OCI-LY3 (cell line): ENCODE measurements at regions not wholly inside any gene's neighbourhood (a gene's known extent, or its start where the extent isn't known, plus 50 kb on each side); places are given as distances from the start of the nearest gene placed in this dataset.

Experiments
- H2AFZ ChIP-seq: fragments of 200-600, 300-600 bp; shearing (Covaris generic); 2 replicates; pipeline ENCODE4 v1.6.0; 2014; ENCODE audit warnings: antibody characterized with exemption, low read depth, low read length
- H3K27ac ChIP-seq: fragments of 200-600, 300-600 bp; sonication (generic); 2 replicates; pipeline ENCODE4 v1.5.1; 2014; ENCODE audit warnings: mild to moderate bottlenecking, low read length, moderate library complexity, mixed read lengths
- H3K27me3 ChIP-seq: fragments of 200-600, 300-600 bp; sonication (generic); 2 replicates; pipeline ENCODE4 v1.6.1; 2014; ENCODE audit warnings: low read depth, low read length, mixed read lengths
- H3K36me3 ChIP-seq: fragments of 200-600, 300-600 bp; sonication (generic); replicated peaks from 2 replicates; pipeline ENCODE3; 2014; ENCODE audit warnings: low read depth, low read length, mixed read lengths
- H3K4me1 ChIP-seq: fragments of 300-600, 200-600 bp; sonication (generic); 2 replicates; pipeline ENCODE4 v1.6.1; 2014; ENCODE audit warnings: low read length, mixed read lengths
- H3K4me2 ChIP-seq: fragments of 200-600, 300-600 bp; sonication (generic); 2 replicates; pipeline ENCODE4 v1.6.1; 2014; ENCODE audit warnings: low read length, mixed read lengths
- H3K4me3 ChIP-seq: fragments of 300-600, 200-600 bp; sonication (generic); 2 replicates; pipeline ENCODE4 v1.5.1; 2014; ENCODE audit warnings: antibody characterized with exemption, mild to moderate bottlenecking, low read length, moderate library complexity
- H3K79me2 ChIP-seq: fragments of 300-600, 200-600 bp; shearing (Covaris generic); 2 replicates; pipeline ENCODE4 v1.6.1; 2014; ENCODE audit warnings: mild to moderate bottlenecking, low read length, mixed read lengths
- H3K9ac ChIP-seq: fragments of 300-600, 200-600 bp; shearing (Covaris generic); 2 replicates; pipeline ENCODE4 v1.6.0; 2014; ENCODE audit warnings: mild to moderate bottlenecking, low read length, moderate library complexity
- H3K9me3 ChIP-seq: fragments of 200-600, 300-600 bp; shearing (Covaris generic); 2 replicates; pipeline ENCODE4 v1.6.1; 2014; ENCODE audit warnings: low read length, mixed read lengths; ENCODE audit not compliant: insufficient read depth
- H4K20me1 ChIP-seq: fragments of 200-600, 300-600 bp; sonication (generic); 2 replicates; pipeline ENCODE4 v1.6.1; 2016; ENCODE audit warnings: low read length, mixed read lengths; ENCODE audit not compliant: insufficient read depth
- EZH2phosphoT487 ChIP-seq: fragments of 200-600 bp; shearing (Covaris generic); IDR thresholded peaks from 2 replicates; pipeline ENCODE4 v1.6.1; 2018; ENCODE audit warnings: antibody characterized with exemption, mixed run types, low read depth
- TF ChIP-seq, protein P1 (sequence below): fragments of 200-600, 300-600 bp; sonication (generic); IDR thresholded peaks from 2 replicates; pipeline ENCODE4 v1.5.1; 2014; ENCODE audit warnings: antibody characterized with exemption, low read length, low read depth

GRCh38 chr2:234730066-234730640 is 221.7 kb upstream of the SH3BP4 start:
- H3K79me2 ChIP-seq, result no peaks in the 10 kb centered on the region
- TF ChIP-seq, protein P1, sequence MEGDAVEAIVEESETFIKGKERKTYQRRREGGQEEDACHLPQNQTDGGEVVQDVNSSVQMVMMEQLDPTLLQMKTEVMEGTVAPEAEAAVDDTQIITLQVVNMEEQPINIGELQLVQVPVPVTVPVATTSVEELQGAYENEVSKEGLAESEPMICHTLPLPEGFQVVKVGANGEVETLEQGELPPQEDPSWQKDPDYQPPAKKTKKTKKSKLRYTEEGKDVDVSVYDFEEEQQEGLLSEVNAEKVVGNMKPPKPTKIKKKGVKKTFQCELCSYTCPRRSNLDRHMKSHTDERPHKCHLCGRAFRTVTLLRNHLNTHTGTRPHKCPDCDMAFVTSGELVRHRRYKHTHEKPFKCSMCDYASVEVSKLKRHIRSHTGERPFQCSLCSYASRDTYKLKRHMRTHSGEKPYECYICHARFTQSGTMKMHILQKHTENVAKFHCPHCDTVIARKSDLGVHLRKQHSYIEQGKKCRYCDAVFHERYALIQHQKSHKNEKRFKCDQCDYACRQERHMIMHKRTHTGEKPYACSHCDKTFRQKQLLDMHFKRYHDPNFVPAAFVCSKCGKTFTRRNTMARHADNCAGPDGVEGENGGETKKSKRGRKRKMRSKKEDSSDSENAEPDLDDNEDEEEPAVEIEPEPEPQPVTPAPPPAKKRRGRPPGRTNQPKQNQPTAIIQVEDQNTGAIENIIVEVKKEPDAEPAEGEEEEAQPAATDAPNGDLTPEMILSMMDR, result no peak
- TF ChIP-seq EZH2phosphoT487, result no peak
- H3K27ac ChIP-seq, result no peak overlapping the region

DNA sequence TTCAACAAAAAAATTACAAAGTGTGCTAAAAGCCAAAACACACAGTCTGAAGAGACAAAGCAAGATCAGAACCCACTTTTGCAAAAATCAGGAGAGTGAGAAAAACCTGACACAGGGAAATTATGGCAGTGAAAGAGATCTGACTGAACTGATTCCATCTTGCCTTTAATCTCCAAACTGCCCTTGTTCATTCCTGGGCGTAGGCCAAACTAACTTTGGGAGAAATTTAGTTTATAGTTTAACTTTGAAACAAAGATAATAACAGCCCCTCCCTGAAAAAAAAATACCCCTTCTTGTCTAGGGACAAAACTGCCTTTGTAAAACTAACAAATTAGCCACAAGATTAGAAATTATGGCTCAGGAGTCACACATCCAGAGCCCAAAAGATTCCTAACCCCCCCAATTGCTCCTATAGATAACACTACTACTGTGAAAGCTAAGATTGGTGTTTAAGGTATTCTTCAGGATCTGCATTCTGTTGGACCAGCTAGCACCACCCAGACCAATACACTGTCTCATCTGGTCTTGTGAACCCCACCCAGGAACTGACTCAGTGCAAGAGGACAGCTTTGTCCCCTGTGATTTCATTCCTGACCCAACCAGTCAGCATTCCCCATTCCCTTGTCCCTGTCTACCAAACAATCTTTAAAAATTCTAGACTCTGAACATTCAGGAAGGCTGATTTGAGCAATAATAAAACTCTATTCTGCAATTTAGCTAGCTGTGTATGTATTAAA is 226.1 kb upstream of the SH3BP4 start:
- H3K36me3 ChIP-seq, result no peaks in the 10 kb centered on the region
- TF ChIP-seq, protein P1, result no peak
- TF ChIP-seq EZH2phosphoT487, result no peak
- H3K9me3 ChIP-seq, result no peaks in the 10 kb centered on the region
- no peaks in the 10 kb centered on the region for H3K79me2 ChIP-seq
- H3K4me3 ChIP-seq, result no peak overlapping the region
- H3K27ac ChIP-seq, result no peak overlapping the region
- H3K4me1 ChIP-seq, result no peaks in the 10 kb centered on the region
- H3K9ac ChIP-seq, result no peak overlapping the region
- H3K27me3 ChIP-seq, result no peaks in the 10 kb centered on the region
- H4K20me1 ChIP-seq, result no peaks in the 10 kb centered on the region
- H2AFZ ChIP-seq, result no peak overlapping the region
- H3K4me2 ChIP-seq, result no peak overlapping the region

More at GRCh38 chr2:234730066-234730640, 221.7 kb upstream of the SH3BP4 start:
- Histone ChIP-seq H2AFZ (no peak overlapping the region), H3K36me3 (no peaks in the 10 kb centered on the region), H3K4me1 (no peaks in the 10 kb centered on the region), H3K4me2 (no peak overlapping the region), H3K9ac (no peak overlapping the region), H3K4me3 (no peak overlapping the region), H3K27me3 (no peaks in the 10 kb centered on the region), H3K9me3 (no peaks in the 10 kb centered on the region), H4K20me1 (no peaks in the 10 kb centered on the region)

DNA sequence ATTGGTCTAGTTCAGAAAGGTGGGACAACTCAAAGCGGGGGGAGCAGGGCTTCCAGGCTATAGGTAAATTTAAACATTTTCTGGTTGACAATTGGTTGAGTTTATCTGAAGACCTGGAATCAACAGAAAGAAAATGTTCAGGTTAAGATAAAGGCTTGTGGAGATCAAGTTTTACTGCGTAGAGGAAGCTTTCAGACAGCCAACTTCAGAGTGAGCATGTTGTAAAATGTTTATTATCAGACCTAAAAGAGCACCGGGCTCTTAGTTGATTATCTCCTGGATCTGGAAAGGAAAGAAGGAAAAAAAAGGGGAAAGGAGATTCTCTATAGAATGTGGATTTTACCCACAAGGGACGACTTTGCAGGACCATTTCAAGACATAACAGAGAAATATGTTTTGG is 227.0 kb upstream of the SH3BP4 start:
- no peak overlapping the region for H3K4me2 ChIP-seq
- H3K4me1 ChIP-seq, result no peaks in the 10 kb centered on the region
- H3K36me3 ChIP-seq, result no peaks in the 10 kb centered on the region
- H3K27ac ChIP-seq, result no peak overlapping the region
- no peak for TF ChIP-seq EZH2phosphoT487
- TF ChIP-seq, protein P1, result no peak
- H4K20me1 ChIP-seq, result no peaks in the 10 kb centered on the region
- H3K4me3 ChIP-seq, result no peak overlapping the region
- no peaks in the 10 kb centered on the region for H3K27me3 ChIP-seq
- H2AFZ ChIP-seq, result no peak overlapping the region
- H3K79me2 ChIP-seq, result no peaks in the 10 kb centered on the region
- H3K9me3 ChIP-seq, result no peaks in the 10 kb centered on the region
- H3K9ac ChIP-seq, result no peak overlapping the region

- Histone ChIP-seq H3K36me3 (no peaks in the 10 kb centered on the region), H3K79me2 (no peaks in the 10 kb centered on the region), H3K9me3 (no peaks in the 10 kb centered on the region), H3K4me2 (no peak overlapping the region), H3K27me3 (no peaks in the 10 kb centered on the region), H3K27ac (no peak overlapping the region), H3K4me3 (no peak overlapping the region), H3K4me1 (no peaks in the 10 kb centered on the region), H2AFZ (no peak overlapping the region), H4K20me1 (no peaks in the 10 kb centered on the region), H3K9ac (no peak overlapping the region)
- no peak for TF ChIP-seq EZH2phosphoT487
- TF ChIP-seq, protein P1, result no peak
These were observed 226.5 kb upstream of the ARL4C start for GRCh38 chr2:234723400-234723799.
